HG03064 (cell line): ENCODE measurements at regions not wholly inside any gene's neighbourhood (a gene's known extent, or its start where the extent isn't known, plus 50 kb on each side); places are given as distances from the start of the nearest gene placed in this dataset.

Experiments
- ATAC-seq: cut with Tn5 transposase; IDR thresholded peaks from one replicate; pipeline ENCODE4 v1.9.1; 2021; ENCODE audit warnings: low read depth; ENCODE audit not compliant: unreplicated experiment

- ATAC-seq, result no peak
These were observed 159.2 kb upstream of the CST7 start for GRCh38 chr20:24789877-24790276.

DNA sequence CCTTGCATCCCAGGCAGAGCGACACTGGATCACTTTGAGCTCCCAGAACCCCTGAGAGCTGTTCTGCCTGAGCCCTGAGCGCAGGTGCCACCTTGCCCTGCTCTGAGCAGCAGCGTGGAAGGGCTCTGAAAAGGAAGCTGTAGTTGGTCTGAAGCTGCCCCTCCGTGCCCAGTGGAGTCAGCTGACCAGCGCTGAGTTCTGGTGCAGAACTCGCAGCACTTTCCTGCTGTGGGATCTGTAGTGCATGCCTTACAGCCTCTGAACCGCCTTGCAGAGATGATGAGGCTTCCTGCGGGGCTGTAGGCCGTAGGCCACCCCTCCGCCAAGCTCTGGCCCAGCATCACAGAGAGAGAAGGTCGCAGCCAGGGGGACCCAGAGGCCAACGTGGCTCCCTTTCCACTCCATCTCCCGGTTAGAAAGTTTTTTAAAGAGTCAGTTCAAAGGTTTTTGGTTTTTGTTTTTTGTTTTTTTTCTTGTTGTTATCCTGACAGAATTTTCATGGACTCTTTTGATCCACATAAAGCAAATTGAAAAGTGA lies 158.3 kb upstream of the CST7 start:
- ATAC-seq, result no peak

DNA sequence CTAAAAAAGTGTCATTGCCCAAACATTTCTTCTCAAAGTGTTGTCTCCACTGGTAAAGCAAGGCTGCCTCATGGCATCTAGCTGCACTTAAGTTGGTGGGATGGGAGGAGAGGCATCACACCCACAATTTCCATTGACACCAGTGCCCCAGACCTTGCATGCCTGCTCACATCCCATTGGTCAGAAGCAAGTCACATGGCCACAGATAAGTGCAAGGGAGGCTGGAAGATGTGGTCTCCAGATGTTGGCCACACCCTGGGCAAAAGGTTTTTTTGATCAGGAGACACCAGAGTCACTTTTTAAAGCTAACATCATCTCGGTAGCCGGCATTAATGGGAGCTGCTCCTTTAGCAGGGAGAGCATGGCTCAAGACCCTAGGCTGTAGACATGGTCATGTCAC lies 157.1 kb upstream of the CST7 start:
- ATAC-seq, result no peak

DNA sequence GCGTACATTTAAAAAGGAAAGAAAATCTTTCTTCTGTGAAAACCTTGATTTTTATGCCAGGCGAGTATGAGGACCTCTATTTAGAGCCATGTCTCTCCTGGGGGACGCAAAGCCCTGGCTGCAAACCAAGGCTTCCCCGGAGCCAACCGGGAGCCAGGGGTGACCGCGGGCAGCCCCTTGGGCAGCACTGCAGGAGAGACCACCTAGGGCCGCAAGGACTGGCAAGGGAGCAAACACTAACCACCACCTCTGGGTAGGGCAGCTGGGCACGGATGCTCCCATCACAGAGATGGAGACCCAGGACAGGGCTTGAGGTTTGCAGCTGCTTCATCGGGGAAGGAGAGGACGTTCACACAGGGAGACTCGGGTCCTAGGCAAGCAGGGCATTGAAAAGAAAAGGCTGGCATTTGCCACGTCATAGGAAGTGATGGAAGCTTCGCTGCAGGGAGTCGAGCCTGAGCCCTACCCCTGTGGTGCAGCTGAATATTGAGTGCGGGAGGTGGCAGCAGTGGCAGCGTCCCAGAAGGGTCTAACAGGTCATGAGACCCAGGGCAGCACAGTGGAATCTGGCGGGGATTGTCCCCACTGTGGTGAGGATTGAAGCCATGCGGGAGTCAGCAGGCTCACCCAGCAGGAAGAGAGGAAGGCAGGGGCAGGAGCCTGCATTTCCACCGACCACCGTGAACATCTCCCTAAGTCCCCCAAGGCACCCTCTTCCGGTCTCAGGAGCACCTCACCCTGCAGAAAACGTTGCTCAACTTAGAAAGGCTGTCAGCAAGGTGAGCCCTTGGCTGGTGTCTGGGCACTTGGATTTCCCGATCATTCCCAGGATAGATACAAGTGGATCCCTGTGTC lies 156.2 kb upstream of the CST7 start:
- no peak for ATAC-seq

DNA sequence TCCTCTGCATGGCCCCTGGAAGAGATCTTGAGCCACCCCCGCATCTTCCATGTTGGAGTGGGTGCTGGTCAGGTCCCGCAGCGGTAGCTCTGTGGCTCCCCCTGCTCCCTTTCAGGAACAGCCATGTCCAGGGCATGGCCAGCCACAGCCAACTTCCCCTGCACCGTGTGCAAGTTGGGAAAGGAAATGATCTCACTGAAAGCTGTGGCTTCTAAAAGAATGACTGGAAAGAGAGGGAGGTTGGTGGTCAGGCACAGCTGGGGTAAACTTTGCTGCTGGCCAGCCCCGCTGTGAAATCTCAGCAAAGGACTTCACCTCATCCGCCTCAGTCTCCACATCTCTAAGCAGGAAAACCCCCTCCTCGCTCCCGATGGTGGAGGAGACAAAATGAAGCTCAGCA lies 153.6 kb upstream of the CST7 start:
- no peak for ATAC-seq

DNA sequence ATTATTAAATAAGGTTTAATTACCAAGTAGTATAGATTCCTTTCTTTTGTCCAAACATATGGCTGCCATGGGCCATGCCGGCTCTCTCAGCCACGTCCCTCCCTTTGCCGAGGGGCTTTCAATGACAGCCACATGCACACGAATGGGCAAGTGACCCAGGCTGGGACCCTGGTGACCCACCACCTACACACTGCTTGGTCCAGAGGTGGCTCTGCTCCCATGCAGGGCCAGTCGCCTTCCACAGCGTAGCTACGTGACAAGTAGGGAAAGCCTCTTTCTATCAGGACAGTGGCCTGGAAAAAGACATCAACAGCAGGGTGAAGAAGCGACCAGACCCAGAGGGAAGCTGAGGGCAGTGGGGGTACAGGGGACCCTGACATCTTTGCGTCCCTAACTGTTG lies 152.8 kb upstream of the CST7 start:
- no peak for ATAC-seq

- ATAC-seq, result no peak
These were observed 152.0 kb upstream of the CST7 start for GRCh38 chr20:24797113-24797512.

DNA sequence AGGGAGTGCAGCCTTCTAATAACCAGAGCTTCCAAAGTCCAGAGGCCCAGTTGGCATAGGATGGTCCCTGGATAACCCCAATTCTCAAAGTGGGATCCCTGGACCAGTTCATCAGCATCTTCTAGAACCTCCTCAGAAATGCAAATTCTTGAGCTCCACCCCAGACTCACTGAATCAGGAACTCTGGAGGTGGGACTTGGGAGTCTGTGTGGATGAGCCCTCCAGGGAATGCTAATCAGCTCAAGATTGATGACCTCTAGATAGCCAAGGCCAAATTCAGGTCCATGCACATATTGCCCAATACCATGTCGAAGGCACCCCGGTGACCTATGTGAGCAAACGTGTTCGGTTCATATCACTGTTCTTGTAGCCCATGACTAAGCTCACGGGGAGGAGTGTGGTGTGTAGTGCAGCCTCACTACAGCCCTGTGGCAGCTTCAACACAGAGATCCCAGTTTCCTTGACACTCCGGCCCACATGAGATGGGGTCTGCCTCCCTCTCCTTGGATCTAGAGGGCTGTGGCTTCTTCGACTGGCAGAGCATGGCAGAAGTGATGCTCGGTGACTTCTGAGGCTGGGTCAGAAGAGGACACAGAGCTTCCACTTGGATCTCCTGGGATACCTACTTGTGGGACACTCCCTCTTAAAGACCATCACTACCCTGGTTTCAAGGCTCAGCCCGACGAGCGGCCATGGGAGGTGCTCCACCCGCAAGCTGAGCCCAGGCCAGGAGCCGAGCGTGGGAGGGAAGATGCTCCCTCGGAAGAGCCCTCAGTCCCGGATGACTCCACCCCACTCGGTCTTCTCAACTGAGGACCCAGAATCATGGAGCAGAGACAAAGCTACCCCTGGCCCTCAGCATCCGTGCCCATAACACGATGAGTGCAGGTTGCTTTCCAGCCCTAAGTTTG lies 151.1 kb upstream of the CST7 start:
- no peak for ATAC-seq

GRCh38 chr20:24798930-24799705 lies 150.0 kb upstream of the CST7 start:
- no peak for ATAC-seq

DNA sequence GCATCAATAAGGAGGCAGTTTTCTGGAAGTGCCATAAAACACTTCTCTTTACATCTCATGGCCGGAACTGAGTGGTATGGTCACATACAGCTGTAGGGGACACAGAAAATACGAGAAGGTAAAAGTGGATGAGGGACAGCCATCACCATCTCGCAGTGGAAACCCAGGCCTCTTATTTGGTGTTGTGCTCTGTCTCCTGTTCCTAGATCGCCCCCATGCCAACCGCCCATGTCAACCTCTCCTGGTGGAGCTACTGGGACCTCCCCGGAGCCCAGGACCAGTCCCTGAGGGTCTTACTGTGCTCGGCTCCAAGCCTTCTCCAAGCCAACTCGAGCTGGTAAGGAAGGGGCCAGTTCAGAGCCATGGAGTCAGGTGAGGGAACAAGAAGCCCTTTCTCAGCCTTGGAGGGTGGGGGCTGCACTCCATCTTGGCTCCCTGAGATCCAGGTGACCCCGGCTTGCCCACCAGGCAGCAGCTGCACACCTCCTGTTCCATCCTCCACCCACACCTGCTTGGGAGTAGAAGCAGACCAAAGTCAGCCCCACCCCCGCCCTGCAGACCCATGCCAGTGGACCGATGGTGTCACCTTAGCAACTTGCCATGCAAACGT lies 149.0 kb upstream of the CST7 start:
- no peak for ATAC-seq

DNA sequence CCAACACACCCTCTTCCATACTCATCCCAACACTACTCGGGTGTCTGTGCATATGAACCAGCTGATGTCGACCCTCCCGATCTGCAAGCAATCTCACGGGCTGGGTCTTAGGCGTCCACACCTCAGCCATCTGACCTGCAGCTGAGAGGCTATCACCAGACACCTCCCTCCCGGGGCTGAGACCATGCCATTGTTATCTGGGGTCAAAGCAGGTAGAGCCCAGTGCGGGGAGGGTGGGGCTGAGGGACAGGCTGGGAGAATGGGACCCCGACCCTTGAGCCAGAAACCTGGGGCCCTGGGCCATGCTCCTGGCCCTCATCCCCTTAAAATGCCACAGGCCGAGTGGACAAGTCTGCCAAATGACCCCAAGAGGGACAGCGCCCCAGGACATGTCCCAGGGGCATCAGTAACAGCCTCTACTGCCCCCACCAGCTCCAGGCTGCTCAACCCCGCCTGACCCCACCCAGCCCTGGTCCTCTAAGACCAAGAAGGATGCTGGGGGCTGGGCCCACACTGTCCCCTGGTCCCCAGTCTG lies 146.7 kb upstream of the CST7 start:
- no peak for ATAC-seq

GRCh38 chr20:24804481-24805206 lies 144.4 kb upstream of the CST7 start:
- no peak for ATAC-seq

GRCh38 chr20:24805456-24806238 lies 143.4 kb upstream of the CST7 start:
- no peak for ATAC-seq

DNA sequence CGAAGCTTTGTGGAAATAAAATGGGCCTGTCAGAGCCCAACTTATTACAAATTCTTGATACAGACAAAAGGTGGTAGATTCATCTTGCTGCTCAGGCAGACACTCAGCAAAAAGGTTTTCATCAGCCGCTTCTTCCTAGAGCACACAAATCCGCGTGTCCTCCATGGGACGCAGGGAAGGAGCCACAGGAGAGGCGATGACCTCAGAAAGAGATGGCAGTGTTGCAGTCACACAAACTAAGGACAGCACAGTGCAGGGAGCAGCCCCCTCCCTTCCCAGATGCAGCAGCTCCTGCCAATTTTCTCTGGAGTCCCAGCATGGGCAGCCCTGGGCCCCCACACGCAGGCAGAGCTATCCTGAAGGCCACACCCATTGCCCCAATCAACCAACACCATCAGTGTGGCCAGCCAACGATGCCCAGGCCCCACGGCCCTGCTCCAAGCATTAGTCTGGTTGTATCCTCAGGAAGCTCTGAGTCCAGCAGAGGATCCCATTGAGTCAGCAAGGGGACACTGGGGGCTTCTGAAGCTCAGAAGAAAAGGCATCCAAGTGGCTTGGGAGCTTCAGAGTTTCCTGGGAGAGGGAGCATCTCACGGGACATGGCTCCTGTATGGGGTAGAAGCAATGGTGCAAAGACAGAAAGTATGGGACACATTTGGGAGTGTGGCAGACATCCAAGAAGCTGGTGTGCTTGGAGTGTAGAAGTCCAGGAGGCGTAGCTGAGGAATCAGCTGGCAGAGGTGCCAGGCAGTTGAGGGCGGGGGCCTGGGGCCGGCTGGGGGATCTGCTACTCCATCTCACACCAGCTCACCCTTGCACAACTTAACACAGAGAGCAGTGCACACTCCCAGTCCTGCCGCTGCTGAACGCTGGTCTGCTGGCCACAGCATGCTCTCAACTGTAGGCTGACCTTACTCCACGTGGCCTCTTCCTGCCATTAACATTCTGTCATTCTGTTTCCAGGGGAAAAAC lies 142.1 kb upstream of the CST7 start:
- no peak for ATAC-seq

DNA sequence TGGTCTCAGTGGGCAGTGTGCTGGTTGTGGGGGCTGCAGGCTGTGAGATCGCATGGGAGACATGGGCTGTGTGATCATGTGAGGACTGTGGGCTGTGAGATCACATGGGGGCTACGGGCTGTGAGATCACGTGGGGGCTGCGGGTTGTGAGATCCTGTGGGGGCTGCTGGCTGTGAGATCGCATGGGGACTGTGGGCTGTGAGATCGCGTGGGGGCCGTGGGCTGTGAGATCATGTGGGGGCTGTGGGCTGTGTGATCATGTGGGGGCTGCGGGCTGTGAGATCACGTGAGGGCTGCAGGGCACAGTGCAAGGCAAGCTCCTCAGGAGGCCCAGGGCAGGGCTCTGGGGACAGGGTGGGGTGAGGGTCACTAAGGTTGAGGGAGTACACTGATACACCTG lies 140.5 kb upstream of the CST7 start:
- ATAC-seq, result no peak

- ATAC-seq, result no peak
These were observed 139.5 kb upstream of the CST7 start for GRCh38 chr20:24809606-24810005.

DNA sequence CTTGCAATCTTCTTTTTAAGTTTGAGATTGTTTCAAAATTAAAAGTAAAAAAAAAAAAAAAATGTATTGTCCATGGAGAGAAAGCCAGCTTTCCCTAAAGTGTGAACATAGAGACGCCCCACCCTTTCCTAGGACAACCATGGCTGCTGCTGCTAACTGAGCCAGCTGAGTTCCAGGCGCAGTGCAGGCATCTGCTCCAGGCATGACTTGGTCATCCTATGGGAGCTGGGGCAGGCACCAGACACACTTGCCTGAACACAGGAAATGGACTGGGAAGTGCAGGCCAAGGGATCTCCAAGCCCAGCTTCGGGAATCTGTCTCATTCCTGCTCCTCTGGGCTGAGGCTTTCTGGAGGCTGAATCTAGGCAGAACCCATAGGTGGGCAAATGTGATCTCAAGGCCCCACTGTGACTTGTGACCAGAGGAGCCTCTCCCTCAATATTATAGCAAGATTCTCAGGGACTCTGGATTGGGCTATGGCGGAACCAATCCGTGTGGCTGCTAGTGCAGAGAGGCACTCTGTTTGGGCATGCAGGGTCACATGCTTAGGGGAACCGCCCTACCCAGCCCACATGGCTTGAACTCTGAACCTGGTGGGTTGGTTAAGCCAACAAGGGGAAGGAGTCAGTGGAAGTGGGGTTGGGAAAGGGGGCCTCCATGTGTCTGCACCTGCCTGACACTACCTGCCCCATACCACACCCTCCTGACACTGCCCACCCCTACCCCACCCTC lies 138.2 kb upstream of the CST7 start:
- no peak for ATAC-seq
